ENCODE measurements at regions not wholly inside any gene's neighbourhood (a gene's known extent, or its start where the extent isn't known, plus 50 kb on each side); places are given as distances from the start of the nearest gene placed in this dataset.
"Not testable (repeated sequence)": the region's sequence is repeated elsewhere in the genome, so short reads cannot be mapped to it uniquely, and the experiment has no call there.

DNA sequence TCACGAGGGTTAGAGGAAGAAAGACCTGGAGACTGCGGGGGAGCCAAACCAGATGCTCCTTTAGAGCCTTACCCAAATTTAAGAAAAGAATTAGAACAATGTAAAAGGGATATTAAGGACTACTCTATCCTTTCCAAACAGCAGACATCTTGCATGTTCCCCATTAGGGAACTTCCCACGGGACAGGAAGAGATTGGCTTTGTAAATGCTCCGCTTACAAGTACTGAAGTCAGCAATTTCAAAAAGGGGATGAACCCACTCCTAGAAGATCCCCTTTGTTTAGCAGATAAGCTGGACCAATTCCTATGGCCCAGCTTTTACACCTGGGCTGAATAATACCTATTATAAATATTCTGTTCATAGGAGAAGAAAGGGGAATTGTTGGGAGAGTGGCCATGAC is 74.2 kb downstream of the APOBEC1 start:
- no peak for DNase-seq (ENCODE audit: low read depth in 2 of 2)

DNA sequence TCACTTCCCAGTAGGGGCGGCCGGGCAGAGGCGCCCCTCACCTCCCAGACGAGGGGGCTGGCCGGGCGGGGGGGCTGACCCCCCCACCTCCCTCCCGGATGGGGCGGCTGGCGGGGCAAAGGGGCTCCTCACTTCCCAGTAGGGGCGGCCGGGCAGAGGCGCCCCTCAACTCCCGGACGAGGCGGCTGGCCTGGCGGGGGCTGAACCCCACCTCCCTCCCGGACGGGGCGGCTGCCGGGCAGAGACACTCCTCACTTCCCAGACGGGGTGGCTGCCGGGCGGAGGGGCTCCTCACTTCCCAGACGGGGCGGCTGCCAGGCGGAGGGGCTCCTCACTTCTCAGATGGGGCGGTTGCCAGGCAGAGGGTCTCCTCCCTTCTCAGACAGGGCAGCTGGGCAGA is 75.6 kb downstream of the APOBEC1 start:
- not testable (repeated sequence) for DNase-seq (ENCODE audit: low read depth in 2 of 2)

DNA sequence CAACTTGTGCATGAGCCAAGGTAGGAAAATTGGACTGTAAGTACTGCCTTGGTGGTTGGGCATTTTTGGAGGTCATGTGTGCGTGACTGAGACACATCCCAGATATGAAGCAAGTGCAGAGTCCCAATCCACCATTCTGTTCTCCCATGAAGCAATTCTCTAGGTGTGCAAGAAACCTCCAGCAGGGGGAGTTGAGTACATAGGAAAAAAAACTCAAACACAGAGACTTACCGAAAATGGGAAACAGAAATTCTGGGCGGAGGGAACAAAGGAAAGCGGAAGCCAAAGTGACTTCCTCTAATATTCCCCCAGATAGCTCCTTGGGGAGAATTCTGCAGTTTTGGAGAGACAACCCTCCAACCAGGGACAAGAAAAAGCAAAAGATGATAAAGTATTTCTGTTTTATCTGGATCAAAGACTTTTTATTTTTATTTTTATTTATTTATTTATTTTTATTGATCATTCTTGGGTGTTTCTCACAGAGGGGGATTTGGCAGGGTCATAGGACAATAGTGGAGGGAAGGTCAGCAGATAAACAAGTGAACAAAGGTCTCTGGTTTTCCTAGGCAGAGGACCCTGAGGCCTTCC is 76.9 kb downstream of the APOBEC1 start:
- peak in 1 of 2 donors; percentile 1 for DNase-seq (ENCODE audit: low read depth in 2 of 2)

DNA sequence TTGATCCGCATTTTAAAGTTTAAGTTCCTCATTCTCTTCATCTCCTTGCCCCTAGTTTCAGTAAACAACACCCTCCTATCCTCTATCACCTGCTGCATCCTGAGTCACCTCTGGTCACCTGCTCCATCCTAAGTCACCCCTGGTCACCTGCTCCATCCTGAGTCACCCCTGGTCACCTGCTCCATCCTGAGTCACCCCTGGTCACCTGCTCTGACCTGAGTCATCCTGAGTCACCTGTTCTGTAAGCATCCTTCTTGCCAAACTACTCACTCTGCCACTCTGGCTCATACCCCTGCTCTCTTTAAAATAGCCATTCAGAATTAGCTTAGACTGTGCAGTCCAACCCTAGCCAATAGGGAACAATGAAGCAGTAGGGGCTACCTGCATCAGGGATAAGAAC is 80.6 kb upstream of the CD163 start:
- DNase-seq (ENCODE audit: low read depth in 2 of 2) = not testable (repeated sequence)

DNA sequence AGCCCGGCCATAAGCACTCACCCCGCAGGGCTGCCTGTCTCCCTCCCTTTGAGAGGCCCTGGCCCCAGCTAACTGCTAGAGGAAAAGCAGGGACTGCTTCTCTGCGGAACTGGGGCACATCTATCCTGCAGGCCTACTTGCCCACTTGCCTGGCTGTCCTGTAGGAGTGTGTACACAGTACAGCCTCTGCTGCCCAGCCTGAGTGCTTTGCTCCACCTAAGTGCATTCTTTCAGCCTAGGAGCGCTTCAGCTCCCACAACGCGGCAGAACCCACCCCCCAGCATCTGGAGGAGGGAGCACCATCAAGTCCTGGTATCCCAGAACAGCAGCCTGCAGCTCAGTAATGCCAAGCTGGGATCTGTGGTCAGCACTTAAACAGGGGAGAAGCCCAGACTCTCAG is 79.9 kb upstream of the CD163 start:
- no peak for DNase-seq (ENCODE audit: low read depth in 2 of 2)

DNA sequence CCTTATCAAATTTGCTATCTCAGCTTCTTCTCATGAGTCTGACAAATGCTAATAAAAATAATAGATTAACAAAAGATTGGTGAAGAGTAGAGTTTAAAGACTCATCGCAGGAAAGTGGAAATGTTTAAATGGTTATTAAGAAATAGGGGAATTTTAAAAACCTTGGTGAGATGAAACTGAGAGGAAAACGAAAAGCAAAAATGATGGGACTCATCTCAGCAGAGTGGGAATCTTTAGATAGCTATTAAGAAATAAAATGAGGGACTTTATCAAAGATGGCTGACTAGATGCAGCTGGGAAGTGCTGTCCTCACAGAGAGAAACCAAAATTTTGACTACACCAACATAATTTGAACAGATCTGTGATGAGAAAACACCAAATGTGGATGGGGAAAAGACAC is 79.2 kb upstream of the CD163 start:
- DNase-seq (ENCODE audit: low read depth in 2 of 2) = no peak

DNA sequence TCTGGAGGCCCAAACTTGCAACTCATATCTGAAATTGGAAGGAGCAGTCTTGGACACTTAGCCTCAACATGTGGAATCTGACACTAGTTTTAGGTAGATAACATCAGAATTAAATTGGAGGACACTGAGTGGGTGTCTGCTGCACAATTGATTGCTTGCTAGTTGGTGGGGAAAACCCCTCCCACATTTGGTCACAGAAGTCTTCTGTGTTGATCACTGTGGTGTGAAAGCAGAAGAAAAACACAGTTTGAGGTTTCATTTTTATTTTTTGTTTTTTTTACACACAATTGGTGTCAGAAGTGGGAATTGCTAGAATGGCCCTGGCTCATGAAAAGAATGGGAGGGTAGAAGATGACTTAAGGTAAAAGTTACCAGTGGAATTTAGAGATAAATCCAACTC is 78.0 kb upstream of the CD163 start:
- DNase-seq (ENCODE audit: low read depth in 2 of 2) = no peak

DNA sequence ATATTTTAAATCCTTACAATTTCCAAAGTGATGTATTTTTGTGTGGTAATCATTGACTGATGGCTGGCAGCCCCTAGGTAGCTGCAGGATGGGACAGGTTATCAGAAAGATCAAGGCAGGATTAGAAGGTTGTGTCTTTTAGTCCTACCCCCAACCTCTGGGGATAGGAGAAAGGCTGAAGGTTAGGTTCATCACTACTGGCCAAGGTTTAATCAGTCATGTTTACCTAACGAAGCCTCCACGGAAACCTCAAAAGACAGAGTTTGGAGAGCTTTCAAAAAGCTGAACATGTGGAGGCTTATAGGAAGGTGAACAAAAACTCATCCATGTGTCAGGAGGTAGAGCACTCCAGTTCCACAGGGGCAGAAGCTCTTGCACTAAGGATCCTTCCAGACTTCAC is 77.5 kb upstream of the CD163 start:
- DNase-seq (ENCODE audit: low read depth in 2 of 2) = no peak

DNA sequence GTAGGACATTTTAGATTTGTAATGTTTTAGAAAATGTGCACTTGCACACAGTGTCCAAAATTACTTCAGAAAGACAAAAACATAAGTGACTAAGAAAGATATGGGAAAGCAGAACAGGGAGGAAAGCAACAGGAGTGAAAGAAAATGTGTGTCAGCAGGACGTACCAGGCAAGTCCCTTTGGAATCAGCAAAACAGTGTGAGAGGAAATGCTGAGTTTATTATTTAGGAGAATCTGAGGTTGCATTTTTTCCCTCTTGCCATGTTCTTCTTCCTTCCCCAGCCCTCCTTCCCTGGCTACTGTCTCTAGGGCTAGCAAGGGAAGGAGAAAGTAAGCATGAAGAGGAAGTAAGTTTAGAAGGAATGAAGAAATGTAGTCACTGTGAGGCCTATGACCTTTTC is 67.7 kb upstream of the CD163 start:
- DNase-seq (ENCODE audit: low read depth in 2 of 2) = no peak

DNA sequence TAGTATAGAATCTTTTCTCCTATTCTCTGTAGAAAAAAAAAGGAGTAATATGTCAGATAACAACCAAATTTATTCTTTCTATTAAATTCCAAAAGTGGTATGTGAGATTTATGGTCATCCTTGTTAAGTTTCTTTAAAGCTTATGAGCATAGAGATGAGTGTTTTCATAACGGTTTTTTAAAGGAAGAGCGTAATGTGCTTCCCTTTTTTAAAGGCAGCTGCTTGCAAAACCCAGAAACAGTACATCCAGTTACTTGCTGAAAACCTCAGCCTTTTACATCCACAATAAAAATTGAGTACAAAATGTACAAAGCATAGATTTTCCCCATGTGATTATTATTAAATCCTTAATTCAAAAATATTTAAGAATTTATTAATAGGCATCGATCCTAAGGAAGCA is 53.6 kb upstream of the CD163 start:
- no peak for DNase-seq (ENCODE audit: low read depth in 2 of 2)

DNA sequence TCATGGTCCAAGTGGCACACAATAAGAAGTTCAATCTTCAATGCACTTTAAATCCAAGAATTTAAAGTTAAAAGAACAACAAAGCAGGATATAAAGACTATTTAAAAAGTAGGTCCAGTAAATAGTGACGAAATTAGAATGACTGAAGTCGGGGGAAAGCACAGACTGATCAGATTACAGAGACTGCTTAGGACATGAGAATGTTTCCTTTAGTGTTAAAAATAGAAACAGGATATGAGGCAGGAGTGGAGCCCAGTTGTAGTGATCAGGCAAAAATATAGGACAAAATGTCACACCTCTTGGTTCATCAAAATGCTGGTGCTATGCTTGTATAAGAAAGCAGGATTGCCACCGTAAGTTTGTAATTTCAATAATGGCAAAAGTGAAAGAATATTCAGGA is 52.2 kb upstream of the CD163 start:
- DNase-seq (ENCODE audit: low read depth in 2 of 2) = no peak

DNA sequence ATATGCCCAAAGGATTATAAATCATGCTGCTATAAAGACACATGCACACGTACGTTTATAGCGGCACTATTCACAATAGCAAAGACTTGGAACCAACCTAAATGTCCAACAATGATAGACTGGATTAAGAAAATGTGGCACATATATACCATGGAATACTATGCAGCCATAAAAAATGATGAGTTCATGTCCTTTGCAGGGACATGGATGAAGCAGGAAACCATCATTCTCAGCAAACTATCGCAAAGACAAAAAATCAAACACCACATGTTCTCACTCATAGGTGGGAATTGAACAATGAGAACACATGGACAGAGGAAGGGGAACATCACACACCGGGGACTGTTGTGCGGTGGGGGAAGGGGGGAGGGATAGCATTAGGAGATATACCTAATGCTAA is 51.3 kb upstream of the CD163 start:
- not testable (repeated sequence) for DNase-seq (ENCODE audit: low read depth in 2 of 2)

Data from stimulated activated CD8-positive, alpha-beta memory T cell treated with anti-CD3 and anti-CD28 coated beads, Interleukin-15, amount 100 ng/mL, for 4 hours (primary cell).